GOT3 (cell line): ENCODE measurements at regions not wholly inside any gene's neighbourhood (a gene's known extent, or its start where the extent isn't known, plus 50 kb on each side); places are given as distances from the start of the nearest gene placed in this dataset.

Source experiments
- DNase-seq: peaks from one replicate; lab custom pipeline; 2025; ENCODE audit warnings: mixed read lengths; lab: John Stamatoyannopoulos, UW

GRCh38 chr1:56189946-56190805 lies 389.2 kb downstream of the PLPP3 start:
- DNase-seq: no peak

DNA sequence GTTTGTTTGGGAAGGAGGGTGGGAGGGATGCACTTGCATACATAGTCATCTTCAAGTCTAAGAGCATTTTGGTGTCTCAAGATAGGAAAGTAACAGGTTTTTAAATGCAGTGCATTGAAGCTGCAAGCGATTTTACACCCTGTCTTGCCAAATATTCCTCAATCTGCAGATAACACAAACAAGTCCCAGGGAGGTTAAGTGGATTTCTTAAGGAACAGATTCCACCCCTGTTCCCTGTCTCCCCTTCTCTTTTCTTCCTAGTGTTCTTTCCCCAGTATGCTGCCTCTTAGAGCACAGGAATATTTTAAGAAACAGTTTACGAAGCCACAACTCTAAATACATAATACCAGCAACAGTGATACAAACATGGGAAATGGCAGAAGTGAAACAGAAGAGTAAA lies 389.9 kb downstream of the PLPP3 start:
- DNase-seq: no peak

- DNase-seq: no peak
These were observed 390.5 kb downstream of the PLPP3 start for GRCh38 chr1:56188855-56189254.

GRCh38 chr1:56188221-56188620 lies 391.1 kb downstream of the PLPP3 start:
- DNase-seq: no peak

- no peak for DNase-seq
These were observed 392.0 kb downstream of the PLPP3 start for GRCh38 chr1:56187405-56187804.

DNA sequence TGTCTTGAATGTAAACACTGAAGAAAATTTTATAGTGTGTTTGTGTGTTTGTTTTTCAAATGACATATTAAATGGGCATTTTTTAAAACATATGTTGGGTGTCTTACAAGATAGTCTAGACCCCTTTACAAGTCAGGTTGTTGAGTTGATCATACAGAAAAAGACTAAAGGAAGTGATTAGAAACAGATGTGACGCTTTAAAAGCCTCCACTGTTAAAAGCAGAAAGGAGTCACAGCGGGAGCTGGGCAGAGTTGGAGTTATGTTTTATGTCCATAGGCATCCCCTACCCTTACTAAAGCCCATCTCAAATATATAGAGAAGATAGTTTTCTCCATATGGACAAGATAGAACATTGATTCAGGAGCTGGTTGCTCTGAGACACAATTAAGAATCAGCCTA lies 393.9 kb downstream of the PLPP3 start:
- no peak for DNase-seq

DNA sequence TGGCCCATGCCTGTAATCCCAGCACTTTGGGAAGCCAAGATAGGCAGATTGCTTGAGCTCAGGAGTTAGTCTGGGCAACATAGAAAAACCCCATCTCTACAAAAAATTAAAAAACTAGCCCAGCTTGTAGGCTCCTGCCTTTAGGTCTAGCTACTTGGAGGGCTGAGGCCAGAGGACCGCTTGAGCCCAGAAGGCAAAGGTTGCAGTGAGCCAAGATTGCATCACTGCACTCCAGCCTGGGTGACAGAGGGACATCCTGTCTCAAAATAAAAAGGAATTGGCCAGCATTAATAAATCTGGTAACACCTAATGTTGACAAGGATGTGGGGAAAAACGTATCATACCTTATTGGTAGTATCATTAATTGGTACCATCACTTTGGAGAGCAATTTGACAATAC lies 396.2 kb downstream of the PLPP3 start:
- no peak for DNase-seq

- DNase-seq: no peak
These were observed 398.7 kb downstream of the PLPP3 start for GRCh38 chr1:56180520-56181190.

- DNase-seq: no peak
These were observed 399.8 kb downstream of the PLPP3 start for GRCh38 chr1:56179543-56179942.

- DNase-seq: no peak
These were observed 404.2 kb downstream of the PLPP3 start for GRCh38 chr1:56175211-56175610.

GRCh38 chr1:56174176-56174885 lies 405.0 kb downstream of the PLPP3 start:
- no peak for DNase-seq

GRCh38 chr1:56173736-56174135 lies 405.6 kb downstream of the PLPP3 start:
- no peak for DNase-seq

- DNase-seq: no peak
These were observed 407.7 kb downstream of the PLPP3 start for GRCh38 chr1:56171670-56172069.

- no peak for DNase-seq
These were observed 408.5 kb downstream of the PLPP3 start for GRCh38 chr1:56170784-56171320.

DNA sequence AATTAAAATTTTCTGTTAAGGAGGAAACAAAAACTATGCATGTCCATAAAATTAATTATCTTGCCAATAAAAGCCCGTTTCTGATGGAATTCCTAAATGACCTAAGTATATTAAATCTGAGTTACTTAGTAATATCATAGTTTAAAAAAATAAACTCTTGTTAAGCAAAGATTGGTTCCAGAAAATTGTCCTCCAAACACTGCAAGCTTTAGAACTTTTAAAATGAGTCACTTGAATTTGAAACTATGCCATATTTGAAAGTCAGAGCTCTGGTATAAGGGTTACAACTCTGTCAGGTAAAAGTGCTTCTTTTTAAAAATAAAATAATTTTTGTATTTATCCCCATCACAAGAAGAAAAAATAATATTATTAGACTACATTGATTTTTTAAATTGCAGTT lies 409.5 kb downstream of the PLPP3 start:
- DNase-seq: no peak

DNA sequence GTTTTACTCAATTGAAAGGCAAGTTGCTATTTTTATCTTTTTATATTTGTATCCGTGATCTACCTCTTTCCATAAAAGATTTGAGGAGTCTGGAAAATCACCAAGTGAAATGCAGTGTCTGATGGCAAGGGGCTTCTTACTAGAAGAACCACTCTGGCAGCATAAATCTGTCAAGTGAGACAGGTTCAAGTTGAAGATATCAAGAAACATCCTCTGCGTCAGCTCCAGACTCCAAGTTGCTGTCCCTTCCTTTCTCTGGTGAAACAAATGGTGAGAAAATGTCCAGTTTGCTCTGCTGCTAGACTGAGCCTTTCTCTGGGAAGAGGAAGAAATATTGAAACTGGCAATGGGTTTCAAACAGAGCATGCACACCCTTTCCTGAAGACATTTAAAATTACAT lies 411.2 kb downstream of the PLPP3 start:
- no peak for DNase-seq

DNA sequence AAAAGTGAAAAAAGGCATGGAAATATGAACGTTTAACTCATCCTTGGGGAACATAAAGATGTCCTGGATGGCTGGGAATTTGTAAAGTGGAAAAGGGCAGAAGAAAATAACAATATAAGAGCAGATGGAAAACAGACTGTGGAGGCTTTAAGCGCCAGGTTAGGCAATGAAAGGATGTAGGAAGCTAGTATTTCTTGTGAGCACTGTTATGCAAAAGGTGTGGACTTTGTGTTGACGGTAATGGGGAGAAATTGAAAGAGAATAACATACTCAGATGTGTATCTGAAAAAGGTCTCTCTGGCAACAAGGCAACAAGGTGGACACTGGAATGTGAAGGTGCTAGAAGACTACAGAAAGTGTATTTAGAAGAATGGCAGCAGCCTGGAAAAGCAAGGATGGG lies 411.8 kb downstream of the PLPP3 start:
- DNase-seq: no peak

GRCh38 chr1:56160773-56161315 lies 418.5 kb downstream of the PLPP3 start:
- DNase-seq: no peak

DNA sequence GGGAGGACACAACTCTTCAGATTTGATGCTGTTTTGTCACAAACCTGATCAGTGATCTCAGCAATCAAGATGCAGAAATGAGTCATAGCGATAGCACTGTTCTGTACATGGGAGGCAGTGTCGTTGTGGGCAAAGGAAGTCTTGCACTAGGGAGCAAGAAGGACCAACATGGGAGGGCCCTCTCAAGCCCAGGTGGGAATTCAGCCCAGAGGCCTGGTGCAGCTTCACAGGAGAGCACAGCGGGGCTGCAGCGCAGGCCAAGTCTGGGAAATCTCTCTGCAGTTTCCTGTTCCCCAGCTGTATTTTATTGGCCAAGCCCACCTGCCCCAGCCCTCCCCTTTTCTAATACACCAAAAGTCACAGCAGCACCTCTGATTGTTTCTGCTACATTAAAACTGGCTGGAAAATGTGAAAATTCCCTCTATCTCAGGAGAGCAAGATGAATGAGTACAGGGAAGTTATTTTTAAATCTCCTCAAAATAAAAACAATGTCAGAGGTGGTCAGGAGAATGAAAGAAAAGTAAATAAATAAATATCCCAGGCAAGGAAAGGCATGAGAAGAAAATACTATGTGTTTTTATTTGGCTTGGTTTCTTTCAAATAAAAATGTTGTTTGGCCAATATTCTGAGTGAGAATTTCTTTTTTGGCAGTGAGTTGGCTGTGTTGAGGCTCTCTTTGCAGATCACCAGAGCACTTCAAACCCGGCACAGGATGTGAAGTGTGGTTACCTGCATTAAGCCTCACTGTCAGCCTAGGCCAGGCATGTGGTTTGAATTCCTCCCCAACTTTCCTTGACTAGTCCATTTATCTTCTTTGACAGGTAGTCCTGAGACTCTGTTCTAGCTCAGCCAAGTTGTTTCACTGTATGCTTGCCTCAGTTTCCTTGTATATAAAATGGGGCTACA lies 422.1 kb downstream of the PLPP3 start:
- no peak for DNase-seq

DNA sequence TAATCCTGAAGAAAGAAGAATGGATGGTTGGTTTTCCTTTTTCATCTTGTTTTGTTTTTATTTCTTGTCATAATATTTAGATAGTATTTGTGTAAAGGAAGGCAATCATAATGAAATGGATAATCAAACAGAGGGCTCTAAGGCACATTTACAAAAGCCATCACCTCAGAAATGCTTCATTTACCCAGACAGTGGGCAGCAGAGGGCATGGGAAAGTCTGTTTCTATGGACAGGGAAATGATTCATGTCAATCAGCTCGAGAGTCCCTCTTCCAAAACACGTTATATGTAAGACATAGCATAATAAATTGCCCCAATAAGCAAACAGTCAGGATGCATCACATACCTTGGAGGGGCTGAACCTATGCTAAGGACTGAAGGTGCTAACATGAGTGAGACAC lies 426.1 kb downstream of the PLPP3 start:
- DNase-seq: no peak

- no peak for DNase-seq
These were observed 426.7 kb downstream of the PLPP3 start for GRCh38 chr1:56152635-56153034.
